ENCODE measurements at regions not wholly inside any gene's neighbourhood (a gene's known extent, or its start where the extent isn't known, plus 50 kb on each side); places are given as distances from the start of the nearest gene placed in this dataset.

DNA sequence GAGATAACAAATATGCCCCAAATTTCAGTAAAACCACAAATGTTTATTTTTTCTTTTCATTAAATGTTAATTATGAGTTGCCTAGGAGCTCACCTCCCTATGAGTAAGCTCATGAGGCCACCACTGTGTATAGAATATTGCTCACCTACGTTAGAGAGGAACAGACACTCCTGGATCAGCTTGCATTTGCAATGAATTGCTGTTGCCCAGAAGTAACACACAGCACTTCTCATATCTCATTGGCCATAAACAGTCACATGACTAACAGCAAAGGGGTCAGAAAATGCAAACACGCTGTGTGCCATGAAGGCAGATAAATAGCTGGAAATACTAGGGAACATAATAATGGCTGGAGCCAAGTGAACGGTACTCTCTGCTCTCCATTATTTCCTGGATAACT lies 89.0 kb upstream of the GALNT5 start:
- TF ChIP-seq EZH2 (IDR thresholded peaks at IDR 0.05; ENCODE audit: insufficient read depth, poor library complexity, severe bottlenecking) (no peak), EZH2phosphoT487 (IDR thresholded peaks at IDR 0.05; ENCODE audit: insufficient read depth, low read depth) (no peak)
